ENCODE measurements at regions not wholly inside any gene's neighbourhood (a gene's known extent, or its start where the extent isn't known, plus 50 kb on each side); places are given as distances from the start of the nearest gene placed in this dataset.

GRCh38 chr3:16059081-16059537, 115.4 kb upstream of the GALNT15 start:
- intact Hi-C loops (cut with micrococcal nuclease; ENCODE audit: unreplicated experiment) = no loop called here
- no peak for FAIRE-seq
- H3K36me3 ChIP-seq (ENCODE audit: control insufficient read depth in 2 of 2, insufficient read depth in 2 of 2, low read length in 1 of 2) = no peaks in the 10 kb centered on the region
- ChIA-PET POLR2A (no interaction called here), CTCF (interaction anchor here (4.8 kb wide), 1 partner anchor 11 kb away, joined by 32 read pairs; no protein-coding TSS in a partner anchor), SMC1A (ENCODE audit: uncharacterized antibody, unreplicated experiment) (interaction anchor here (1.1 to 1.3 kb wide), 2 partner anchors 10 to 11 kb away, joined by 5 to 6 read pairs; no protein-coding TSS in a partner anchor), RAD21 (ENCODE audit: unreplicated experiment) (interaction anchor here (1.4 to 1.6 kb wide), 2 partner anchors 12 to 119 kb away, joined by 3 to 4 read pairs; no protein-coding TSS in a partner anchor)
- in situ Hi-C loops (cut with MboI) = loop anchor here (10.0 kb wide), 1 partner anchor 496 kb away; no protein-coding TSS in a partner anchor
- H3K4me2 ChIP-seq (ENCODE audit: control insufficient read depth, insufficient read depth) = no peak overlapping the region
- H3K27ac ChIP-seq (ENCODE audit: control insufficient read depth, insufficient read depth) = no peak overlapping the region
- H3K9me3 ChIP-seq (replicated peaks; ENCODE audit: control insufficient read depth, insufficient read depth, low read length) = no peaks in the 10 kb centered on the region
- no peak overlapping the region for H3K4me3 ChIP-seq
- H3K4me1 ChIP-seq (ENCODE audit: control insufficient read depth, insufficient read depth, low read length) = no peaks in the 10 kb centered on the region
- H3K27me3 ChIP-seq (replicated peaks in 1 of 2; ENCODE audit: control insufficient read depth in 2 of 2, insufficient read depth in 2 of 2, low read length in 1 of 2) = no peaks in the 10 kb centered on the region
- no peak; the same call in 2 of the 3 replicates for ATAC-seq
- no peak overlapping the region for H3K9ac ChIP-seq (ENCODE audit: control insufficient read depth, insufficient read depth, low read length)
- no peak overlapping the region for H2AFZ ChIP-seq (ENCODE audit: control insufficient read depth, low read depth, low read length)
- H3K79me2 ChIP-seq (ENCODE audit: control insufficient read depth, insufficient read depth, low read length) = no peaks in the 10 kb centered on the region
- WGBS (ENCODE audit: insufficient coverage, insufficient replicate concordance, low lambda C conversion rate, missing lambda C conversion rate) = 51% methylated on average over 5 of the region's 5 CpGs
- DNase-seq (ENCODE audit: low read depth, low spot score) = no peak
- no TSS peak for BruUV-seq (replicated peaks)
- no peaks in the 10 kb centered on the region for H4K20me1 ChIP-seq (ENCODE audit: control insufficient read depth, insufficient read depth)
- TF ChIP-seq SIX5 (IDR thresholded peaks at IDR 0.05; ENCODE audit: low read depth, low read length, severe bottlenecking) (no peak), HSF1 (IDR thresholded peaks at IDR 0.05; ENCODE audit: low read depth, low read length) (no peak), CUX1 (IDR thresholded peaks at IDR 0.05; ENCODE audit: insufficient replicate concordance, low read depth, low read length) (no peak), BCL11A (IDR thresholded peaks at IDR 0.05; ENCODE audit: low read depth, low read length) (no peak), CREB1 (IDR thresholded peaks at IDR 0.05; ENCODE audit: low read depth) (no peak), IKZF2 (IDR thresholded peaks at IDR 0.05) (no peak), PML (IDR thresholded peaks at IDR 0.05; ENCODE audit: low read length) (no peak), MLLT1 (IDR thresholded peaks at IDR 0.05) (no peak), NFYA (IDR thresholded peaks at IDR 0.05; ENCODE audit: borderline replicate concordance, low read depth, low read length) (no peak), JUNB (IDR thresholded peaks at IDR 0.05) (no peak)
- TF ChIP-seq, protein P1, sequence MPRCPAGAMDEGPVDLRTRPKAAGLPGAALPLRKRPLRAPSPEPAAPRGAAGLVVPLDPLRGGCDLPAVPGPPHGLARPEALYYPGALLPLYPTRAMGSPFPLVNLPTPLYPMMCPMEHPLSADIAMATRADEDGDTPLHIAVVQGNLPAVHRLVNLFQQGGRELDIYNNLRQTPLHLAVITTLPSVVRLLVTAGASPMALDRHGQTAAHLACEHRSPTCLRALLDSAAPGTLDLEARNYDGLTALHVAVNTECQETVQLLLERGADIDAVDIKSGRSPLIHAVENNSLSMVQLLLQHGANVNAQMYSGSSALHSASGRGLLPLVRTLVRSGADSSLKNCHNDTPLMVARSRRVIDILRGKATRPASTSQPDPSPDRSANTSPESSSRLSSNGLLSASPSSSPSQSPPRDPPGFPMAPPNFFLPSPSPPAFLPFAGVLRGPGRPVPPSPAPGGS (IDR thresholded peaks at IDR 0.05; ENCODE audit: borderline replicate concordance, insufficient read depth, low read depth, low read length, poor library complexity, severe bottlenecking) = no peak
- TF ChIP-seq, protein P2, sequence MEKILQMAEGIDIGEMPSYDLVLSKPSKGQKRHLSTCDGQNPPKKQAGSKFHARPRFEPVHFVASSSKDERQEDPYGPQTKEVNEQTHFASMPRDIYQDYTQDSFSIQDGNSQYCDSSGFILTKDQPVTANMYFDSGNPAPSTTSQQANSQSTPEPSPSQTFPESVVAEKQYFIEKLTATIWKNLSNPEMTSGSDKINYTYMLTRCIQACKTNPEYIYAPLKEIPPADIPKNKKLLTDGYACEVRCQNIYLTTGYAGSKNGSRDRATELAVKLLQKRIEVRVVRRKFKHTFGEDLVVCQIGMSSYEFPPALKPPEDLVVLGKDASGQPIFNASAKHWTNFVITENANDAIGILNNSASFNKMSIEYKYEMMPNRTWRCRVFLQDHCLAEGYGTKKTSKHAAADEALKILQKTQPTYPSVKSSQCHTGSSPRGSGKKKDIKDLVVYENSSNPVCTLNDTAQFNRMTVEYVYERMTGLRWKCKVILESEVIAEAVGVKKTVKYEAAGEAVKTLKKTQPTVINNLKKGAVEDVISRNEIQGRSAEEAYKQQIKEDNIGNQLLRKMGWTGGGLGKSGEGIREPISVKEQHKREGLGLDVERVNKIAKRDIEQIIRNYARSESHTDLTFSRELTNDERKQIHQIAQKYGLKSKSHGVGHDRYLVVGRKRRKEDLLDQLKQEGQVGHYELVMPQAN (conservative IDR thresholded peaks at IDR 0.05) = no peak

All from GM12878 (cell line).